Right hindlimb (tissue), 1 donor: ENCODE measurements at regions not wholly inside any gene's neighbourhood (a gene's known extent, or its start where the extent isn't known, plus 50 kb on each side); places are given as distances from the start of the nearest gene placed in this dataset.
"Not testable (repeated sequence)": the region's sequence is repeated elsewhere in the genome, so short reads cannot be mapped to it uniquely, and the experiment has no call there.

ENCODE experiments used
- DNase-seq: peaks from one replicate; pipeline ENCODE4 v3.0.0-alpha.2; 2018

DNA sequence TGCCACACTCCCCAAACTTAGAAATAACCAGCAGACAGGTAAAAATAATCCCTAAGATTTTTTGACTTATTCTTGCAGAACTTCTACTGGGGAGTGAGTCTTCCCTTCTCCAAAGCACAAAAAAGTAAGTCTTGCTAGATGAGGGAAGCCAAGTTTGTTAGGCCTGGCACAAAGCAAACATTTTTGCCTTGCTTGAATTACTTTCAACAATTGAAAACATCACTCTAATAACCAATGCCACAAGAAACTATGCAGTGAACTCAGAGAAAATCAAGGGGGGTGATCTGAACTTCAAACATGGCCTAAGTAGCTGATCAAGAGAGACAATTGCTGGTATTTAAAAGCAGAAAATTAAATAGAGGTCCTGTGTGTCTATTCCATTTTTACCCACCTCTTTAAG lies 123.6 kb upstream of the SLC1A3 start:
- DNase-seq: no peak

- no peak for DNase-seq
Observed at GRCh38 chr5:36489505-36489904, 116.9 kb upstream of the SLC1A3 start.

DNA sequence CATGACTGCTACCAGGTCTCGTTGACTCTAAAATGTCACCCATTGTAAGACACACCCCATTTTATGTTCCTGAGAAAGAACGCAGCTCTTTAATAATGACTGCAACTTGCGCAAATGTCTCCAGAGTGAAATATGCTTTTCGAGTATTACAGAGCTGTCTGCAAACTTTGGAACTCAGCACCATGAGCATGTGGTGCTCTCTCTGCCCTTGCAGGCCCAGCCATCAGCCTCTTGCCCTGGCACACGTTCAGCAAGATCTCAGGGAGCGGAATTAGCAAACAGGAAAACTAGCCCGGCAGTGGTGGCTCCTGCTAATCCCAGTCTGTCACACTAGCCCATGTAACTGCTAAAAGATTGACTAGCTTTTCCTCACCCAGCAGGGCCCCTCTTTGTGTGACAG lies 114.5 kb upstream of the SLC1A3 start:
- DNase-seq: no peak

GRCh38 chr5:36492984-36493654 lies 113.3 kb upstream of the SLC1A3 start:
- no peak for DNase-seq

GRCh38 chr5:36494028-36494427 lies 112.4 kb upstream of the SLC1A3 start:
- no peak for DNase-seq

DNA sequence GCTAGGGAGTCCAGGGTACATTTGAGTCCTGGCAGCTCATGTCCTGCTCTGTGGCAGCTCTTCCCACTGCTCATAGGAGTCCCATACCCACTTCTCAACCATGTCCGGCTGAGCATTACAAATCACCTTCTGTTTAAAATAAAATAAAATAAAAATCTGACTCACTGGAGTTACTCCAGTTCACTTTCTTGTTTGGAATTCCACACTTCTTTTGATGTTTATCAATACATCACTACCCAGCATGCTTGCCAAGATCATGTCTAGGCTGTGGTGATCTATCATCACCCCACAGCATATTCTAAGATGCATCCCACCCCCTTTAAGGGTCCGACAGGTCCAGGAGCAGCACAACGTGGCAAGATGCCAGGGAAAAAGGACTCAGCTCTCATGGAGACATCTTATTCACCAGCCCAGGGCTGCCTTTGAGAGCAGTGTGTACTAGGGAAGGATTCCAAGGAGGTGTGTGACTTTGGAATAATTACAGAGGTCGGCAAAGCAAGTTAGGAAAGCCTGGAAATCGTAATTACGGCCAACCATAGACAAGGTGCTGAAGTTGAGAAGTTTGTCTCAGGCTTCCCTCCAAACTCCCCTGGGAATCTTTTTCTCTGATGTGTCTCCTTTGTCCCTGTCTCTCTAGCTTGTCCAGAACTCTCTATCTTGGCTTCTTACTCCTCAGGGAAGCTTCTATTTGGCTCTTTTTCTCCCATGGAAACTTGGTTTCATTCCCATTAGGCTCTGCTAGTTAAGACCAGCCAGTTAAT lies 111.4 kb upstream of the SLC1A3 start:
- DNase-seq: peak; percentile 26

GRCh38 chr5:36495611-36496010 lies 110.8 kb upstream of the SLC1A3 start:
- no peak for DNase-seq

DNA sequence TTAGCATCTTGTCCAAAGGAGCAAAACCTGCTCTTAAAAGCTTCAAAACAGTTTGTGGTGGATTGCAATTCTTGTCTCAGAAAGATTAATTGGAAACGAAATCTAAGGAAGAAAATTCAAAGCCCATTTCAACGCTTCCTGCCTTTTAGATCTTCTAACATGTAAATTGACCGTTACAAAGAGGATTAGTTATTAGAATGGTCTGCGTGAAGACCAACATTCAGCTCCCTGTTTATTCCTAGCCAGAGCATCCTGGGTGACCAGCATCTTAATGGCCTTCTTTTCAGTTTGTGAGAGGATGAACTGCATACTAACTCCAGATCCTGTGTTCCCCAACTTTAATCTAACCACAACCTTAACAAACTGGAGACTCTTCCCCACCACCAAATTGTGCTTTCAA lies 109.9 kb upstream of the SLC1A3 start:
- no peak for DNase-seq

DNA sequence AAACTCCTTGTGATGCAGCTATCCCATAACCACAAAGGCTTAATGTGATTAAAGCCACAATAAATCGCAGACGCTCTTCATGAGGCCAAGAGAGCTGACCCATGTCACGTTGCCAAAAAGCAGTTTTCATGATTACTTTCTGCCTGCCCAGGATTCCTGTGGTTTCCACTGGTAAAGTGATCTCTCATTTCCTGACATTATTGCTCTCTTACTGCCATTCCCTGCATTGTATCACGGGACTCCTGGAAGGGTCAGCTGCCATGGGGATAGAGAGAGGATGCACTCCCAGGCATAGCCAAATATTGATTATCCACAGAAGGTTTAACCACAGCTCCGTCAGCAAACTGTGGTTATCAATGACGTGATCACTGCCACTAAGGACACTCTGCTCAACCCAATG lies 103.8 kb upstream of the SLC1A3 start:
- DNase-seq: peak; percentile 49

DNA sequence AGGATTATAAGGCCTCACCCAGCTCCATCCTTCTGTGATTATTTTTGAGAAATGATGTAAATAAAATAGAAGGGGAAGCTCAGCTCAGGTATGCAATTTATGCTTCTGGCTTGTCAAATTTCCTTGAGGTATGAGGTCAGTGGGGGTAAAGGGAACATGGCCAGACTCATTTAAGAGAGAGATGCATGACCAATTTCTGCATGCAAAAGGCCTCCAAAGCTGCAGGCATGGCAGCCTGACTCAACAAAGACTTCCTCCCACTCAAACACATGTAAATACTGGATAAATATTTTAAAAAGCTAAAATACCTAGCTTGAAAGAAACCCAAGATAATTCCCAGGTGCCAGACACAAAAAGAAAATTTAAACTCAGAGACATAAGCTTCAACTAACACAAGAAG lies 101.4 kb upstream of the SLC1A3 start:
- DNase-seq: no peak

DNA sequence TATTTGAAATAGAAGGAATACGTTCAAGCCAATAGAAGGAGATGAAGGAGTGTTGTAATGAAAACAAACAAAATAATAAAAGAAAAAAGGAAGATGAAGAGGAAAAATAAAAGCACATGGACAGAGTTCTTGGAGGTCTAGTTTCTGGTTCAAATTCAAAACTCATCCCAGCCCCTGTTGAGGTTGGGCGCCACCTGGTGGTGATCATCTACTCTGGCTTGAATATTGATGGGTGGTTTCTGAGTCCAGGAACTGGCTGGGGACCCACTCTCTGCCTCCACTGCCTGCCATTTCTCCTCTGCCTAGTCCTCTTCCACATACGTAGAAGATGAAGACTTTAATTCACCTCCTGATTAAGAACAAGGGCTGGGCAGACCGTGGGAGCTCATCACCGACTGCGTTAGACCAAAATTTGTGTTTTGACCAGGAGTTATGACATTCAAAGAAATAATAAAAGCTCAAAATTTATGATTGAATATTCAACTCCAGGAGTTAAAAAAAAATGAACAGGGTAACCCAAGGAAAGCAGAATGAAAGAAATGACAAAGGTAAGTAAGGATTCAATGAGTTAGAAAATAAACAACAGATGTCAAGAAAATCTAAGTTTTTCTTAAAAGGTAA lies 99.0 kb upstream of the SLC1A3 start:
- DNase-seq: peak; percentile 67

DNA sequence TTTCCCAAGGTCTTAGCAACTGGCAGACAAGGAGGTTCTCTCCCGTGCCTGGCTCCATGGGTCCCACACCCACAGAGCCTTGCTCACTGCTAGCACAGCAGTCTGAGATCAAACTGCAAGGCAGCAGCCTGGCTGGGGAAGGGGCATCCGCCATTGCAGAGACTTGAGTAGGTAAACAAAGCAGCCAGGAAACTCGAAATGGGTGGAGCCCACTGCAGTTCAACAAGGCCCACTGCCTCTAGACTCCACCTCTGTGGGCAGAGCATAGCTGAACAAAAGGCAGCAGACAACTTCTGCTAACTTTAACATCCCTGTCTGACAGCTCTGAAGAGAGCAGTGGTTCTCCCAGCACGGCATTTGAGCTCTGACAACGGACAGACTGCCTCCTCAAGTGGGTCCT lies 98.1 kb upstream of the SLC1A3 start:
- DNase-seq: not testable (repeated sequence)

- not testable (repeated sequence) for DNase-seq
Observed at GRCh38 chr5:36513647-36514046, 92.8 kb upstream of the SLC1A3 start.

- DNase-seq: no peak
Observed at GRCh38 chr5:36519881-36520280, 86.5 kb upstream of the SLC1A3 start.

- DNase-seq: no peak
Observed at GRCh38 chr5:36521219-36521618, 85.2 kb upstream of the SLC1A3 start.

DNA sequence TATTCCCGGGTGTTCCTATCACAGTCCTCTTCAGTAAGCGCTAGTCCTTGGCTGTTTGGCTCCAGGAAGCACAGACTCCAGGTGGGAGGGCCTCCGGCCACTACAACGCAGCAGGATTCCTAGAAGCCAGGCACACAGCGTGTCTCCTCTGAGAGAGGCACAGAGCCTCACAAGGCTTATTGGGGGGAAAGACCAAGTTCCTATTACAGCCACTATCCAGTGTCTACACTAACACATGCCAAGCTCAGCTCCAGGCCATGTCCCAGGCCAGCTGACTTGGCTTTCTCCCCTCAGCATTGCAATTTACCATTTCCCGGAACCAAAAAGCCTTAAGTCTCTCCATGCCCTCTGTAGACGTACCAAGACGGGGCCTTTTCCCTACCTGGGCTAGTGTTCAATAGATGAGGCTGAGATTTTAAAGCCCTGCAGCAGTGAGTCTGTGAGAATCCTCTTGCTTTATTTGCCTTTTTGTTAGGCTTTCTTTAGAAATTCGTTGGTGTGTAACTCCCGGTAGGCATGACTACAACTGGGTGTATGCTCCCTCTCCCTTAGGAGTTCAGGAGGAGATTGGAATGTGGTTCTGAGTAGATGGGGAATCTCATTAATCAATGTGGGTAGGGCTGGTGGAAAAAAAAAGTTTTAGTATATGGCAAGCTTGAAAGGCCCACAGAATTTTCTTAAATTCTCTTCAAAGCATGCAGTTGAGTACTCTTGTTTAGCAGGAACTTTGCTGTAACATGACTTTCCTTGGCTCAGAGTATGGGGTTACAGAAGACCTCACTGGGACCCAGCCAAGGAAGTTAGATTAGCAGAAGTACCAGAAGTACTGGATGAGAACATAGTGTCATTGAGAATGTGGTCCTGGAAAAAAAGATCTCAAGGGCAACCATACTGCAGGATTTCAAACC lies 84.3 kb upstream of the SLC1A3 start:
- DNase-seq: peak; percentile 39

GRCh38 chr5:36522746-36523065 lies 83.7 kb upstream of the SLC1A3 start:
- DNase-seq: no peak

DNA sequence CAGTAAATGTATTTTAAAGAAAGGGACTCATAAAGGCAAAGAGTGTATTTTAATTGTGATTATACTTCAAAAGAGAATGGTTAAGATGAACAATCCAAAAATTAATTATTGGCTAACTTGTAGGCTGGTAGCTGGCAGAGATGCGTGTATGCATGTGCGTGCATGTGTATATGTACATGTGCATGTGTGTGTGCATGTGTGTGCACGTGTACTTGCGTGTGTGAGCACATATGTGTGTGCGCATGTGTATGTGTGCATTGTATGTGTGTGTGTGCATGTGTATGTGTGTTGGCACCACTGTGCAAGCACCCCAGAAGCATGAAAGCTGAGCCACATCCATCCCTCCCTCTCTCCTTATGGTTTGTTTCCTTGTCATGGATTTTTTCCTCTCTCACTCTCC lies 83.0 kb upstream of the SLC1A3 start:
- DNase-seq: no peak

DNA sequence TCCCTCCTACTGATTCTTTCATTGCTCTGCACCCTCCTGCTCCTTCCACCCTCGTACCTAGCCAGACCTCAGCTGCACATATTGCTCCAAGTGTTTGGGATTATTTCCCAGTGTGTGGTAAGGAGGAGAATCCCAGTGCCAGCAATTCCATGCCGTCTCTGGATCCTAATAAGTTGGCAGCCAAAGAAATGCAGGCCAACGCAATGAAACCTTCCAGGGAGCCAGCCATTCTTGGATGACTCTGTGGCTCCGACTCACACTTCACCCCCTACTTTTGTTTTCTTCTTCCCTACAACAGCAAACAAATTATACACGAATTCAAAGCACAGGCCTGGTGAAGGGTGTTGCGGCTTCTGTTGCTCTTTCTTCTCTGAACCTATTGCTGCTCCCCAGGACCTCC lies 82.5 kb upstream of the SLC1A3 start:
- DNase-seq: no peak

- no peak for DNase-seq
Observed at GRCh38 chr5:36526537-36526936, 79.9 kb upstream of the SLC1A3 start.

GRCh38 chr5:36528588-36528987 lies 77.8 kb upstream of the SLC1A3 start:
- no peak for DNase-seq

- no peak for DNase-seq
Observed at GRCh38 chr5:36529142-36529541, 77.3 kb upstream of the SLC1A3 start.

DNA sequence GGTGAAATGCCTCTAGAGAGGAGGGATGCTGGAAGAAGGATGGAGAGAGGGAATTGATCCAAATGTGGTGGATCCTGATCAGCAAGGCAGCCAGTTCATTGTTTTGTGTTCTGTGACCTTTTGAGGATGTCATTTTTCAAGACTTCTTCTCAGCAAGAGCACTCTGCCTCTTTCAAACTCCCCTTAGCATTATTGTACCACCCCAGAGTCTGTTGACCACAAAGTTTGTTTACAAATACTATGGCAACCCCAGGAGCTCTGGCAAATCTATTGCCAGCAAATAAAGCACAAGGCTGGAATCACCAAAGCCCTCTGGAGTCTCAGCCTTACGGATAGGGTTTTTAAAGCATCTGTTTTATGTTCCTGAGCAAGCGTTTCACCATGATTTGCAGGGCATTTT lies 76.2 kb upstream of the SLC1A3 start:
- no peak for DNase-seq
